SK-N-SH (cell line): ENCODE measurements at regions not wholly inside any gene's neighbourhood (a gene's known extent, or its start where the extent isn't known, plus 50 kb on each side); places are given as distances from the start of the nearest gene placed in this dataset.

ENCODE experiments used
- MXI1 ChIP-seq: IDR thresholded peaks from 2 replicates; pipeline ENCODE4 v1.6.1; 2012; ENCODE audit warnings: mild to moderate bottlenecking, low read depth, low read length, improper control_type of control experiment
- NFIC ChIP-seq: IDR thresholded peaks from 2 replicates; pipeline ENCODE4 v1.4.0; 2012; ENCODE audit warnings: borderline replicate concordance
- POLR2AphosphoS5 ChIP-seq: IDR thresholded peaks from 2 replicates; pipeline ENCODE4 v1.6.1; 2012; ENCODE audit warnings: low read depth, low read length
- RAD21 ChIP-seq: IDR thresholded peaks from 2 replicates; pipeline ENCODE4 v1.6.1; 2012; ENCODE audit warnings: mild to moderate bottlenecking, low read length
- TAF1 ChIP-seq: IDR thresholded peaks from 2 replicates; pipeline ENCODE4 v1.6.1; 2012; ENCODE audit warnings: low read depth, mild to moderate bottlenecking, low read length, moderate library complexity, borderline replicate concordance
- YY1 ChIP-seq: IDR thresholded peaks from 2 replicates; pipeline ENCODE4 v1.4.0; 2012; ENCODE audit warnings: low read depth, mild to moderate bottlenecking
- TF ChIP-seq, protein P1 (sequence below): IDR thresholded peaks from 2 replicates; pipeline ENCODE4 v1.6.1; 2012; ENCODE audit warnings: mild to moderate bottlenecking, low read depth, low read length, moderate library complexity
- TF ChIP-seq, protein P2 (sequence below): fragments of 200-600 bp; sonication (generic); IDR thresholded peaks from 2 replicates; pipeline ENCODE4 v1.6.1; 2017; ENCODE audit warnings: antibody characterized with exemption, mild to moderate bottlenecking, moderate library complexity

DNA sequence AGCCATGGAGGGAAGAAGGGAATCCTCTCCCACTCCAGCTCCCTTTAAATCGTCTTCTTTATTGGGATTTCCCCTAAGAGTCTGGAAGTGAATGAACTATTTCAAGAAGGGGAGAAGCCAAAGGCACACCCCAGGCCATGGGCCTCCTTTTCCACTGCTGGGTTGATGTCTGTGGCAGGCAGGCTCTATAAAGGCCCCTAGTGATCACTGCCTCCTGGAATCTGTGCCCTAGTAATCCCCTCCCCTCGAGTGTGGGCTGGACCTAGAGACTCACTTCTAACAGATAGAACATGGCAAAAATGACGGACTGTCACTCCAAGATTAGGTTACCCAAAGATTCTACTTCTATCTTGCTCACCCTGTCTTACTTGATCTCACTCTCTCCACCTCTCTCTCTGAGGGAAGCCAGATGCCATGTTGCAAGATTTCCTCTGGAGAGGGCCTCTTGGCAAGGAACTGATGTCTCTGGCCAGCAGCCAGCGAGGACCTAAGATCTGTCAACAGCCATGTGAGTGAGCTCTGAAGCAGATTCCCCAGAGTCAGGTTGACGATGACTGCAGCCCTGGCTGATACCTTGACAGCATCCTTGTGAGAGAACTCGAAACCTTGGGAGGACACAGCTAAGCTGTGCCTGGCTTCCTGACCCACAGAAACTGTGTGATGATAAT is 444.8 kb downstream of the SOX6 start:
- TF ChIP-seq, protein P1, sequence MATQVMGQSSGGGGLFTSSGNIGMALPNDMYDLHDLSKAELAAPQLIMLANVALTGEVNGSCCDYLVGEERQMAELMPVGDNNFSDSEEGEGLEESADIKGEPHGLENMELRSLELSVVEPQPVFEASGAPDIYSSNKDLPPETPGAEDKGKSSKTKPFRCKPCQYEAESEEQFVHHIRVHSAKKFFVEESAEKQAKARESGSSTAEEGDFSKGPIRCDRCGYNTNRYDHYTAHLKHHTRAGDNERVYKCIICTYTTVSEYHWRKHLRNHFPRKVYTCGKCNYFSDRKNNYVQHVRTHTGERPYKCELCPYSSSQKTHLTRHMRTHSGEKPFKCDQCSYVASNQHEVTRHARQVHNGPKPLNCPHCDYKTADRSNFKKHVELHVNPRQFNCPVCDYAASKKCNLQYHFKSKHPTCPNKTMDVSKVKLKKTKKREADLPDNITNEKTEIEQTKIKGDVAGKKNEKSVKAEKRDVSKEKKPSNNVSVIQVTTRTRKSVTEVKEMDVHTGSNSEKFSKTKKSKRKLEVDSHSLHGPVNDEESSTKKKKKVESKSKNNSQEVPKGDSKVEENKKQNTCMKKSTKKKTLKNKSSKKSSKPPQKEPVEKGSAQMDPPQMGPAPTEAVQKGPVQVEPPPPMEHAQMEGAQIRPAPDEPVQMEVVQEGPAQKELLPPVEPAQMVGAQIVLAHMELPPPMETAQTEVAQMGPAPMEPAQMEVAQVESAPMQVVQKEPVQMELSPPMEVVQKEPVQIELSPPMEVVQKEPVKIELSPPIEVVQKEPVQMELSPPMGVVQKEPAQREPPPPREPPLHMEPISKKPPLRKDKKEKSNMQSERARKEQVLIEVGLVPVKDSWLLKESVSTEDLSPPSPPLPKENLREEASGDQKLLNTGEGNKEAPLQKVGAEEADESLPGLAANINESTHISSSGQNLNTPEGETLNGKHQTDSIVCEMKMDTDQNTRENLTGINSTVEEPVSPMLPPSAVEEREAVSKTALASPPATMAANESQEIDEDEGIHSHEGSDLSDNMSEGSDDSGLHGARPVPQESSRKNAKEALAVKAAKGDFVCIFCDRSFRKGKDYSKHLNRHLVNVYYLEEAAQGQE: no peak
- TF ChIP-seq MXI1: no peak
- TF ChIP-seq YY1: no peak
- no peak for TF ChIP-seq NFIC
- TF ChIP-seq, protein P2, sequence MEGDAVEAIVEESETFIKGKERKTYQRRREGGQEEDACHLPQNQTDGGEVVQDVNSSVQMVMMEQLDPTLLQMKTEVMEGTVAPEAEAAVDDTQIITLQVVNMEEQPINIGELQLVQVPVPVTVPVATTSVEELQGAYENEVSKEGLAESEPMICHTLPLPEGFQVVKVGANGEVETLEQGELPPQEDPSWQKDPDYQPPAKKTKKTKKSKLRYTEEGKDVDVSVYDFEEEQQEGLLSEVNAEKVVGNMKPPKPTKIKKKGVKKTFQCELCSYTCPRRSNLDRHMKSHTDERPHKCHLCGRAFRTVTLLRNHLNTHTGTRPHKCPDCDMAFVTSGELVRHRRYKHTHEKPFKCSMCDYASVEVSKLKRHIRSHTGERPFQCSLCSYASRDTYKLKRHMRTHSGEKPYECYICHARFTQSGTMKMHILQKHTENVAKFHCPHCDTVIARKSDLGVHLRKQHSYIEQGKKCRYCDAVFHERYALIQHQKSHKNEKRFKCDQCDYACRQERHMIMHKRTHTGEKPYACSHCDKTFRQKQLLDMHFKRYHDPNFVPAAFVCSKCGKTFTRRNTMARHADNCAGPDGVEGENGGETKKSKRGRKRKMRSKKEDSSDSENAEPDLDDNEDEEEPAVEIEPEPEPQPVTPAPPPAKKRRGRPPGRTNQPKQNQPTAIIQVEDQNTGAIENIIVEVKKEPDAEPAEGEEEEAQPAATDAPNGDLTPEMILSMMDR: no peak
- no peak for TF ChIP-seq RAD21
- no peak for TF ChIP-seq TAF1
- TF ChIP-seq POLR2AphosphoS5: no peak
